ENCODE measurements at regions not wholly inside any gene's neighbourhood (a gene's known extent, or its start where the extent isn't known, plus 50 kb on each side); places are given as distances from the start of the nearest gene placed in this dataset.
"Not testable (repeated sequence)": the region's sequence is repeated elsewhere in the genome, so short reads cannot be mapped to it uniquely, and the experiment has no call there.

DNA sequence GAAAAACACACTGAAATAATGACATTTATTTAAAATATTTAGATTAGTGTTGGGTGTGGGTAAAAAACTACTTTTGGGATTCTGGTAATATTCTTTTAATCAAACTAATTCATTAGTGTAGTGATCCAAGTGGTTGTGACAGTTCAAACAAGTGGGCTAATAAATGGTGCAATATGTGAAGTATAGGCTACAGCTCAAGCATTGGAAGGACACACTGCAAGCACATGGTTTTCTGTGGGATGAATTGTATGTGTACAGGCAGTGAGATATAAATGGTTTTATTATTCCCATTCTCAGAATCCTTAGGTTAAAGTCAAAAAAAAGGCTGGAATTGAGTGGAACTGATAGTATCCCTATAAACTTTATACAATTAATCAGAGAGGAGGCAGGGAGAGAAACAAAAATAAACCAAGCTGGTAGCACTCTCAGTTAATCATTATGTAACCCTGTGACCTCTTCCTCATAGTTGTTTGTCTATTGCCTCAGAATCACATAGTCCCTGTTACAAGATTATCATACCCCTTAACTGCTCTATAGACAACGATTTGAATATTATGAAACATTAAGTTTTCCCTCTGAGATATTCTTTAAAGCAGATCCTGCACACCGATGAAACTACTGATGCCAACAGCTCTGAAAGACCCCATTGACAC, 1755.4 kb upstream of the ACO1 start:
- TF ChIP-seq, protein P1, sequence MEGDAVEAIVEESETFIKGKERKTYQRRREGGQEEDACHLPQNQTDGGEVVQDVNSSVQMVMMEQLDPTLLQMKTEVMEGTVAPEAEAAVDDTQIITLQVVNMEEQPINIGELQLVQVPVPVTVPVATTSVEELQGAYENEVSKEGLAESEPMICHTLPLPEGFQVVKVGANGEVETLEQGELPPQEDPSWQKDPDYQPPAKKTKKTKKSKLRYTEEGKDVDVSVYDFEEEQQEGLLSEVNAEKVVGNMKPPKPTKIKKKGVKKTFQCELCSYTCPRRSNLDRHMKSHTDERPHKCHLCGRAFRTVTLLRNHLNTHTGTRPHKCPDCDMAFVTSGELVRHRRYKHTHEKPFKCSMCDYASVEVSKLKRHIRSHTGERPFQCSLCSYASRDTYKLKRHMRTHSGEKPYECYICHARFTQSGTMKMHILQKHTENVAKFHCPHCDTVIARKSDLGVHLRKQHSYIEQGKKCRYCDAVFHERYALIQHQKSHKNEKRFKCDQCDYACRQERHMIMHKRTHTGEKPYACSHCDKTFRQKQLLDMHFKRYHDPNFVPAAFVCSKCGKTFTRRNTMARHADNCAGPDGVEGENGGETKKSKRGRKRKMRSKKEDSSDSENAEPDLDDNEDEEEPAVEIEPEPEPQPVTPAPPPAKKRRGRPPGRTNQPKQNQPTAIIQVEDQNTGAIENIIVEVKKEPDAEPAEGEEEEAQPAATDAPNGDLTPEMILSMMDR (IDR thresholded peaks at IDR 0.05; ENCODE audit: insufficient read depth, low read length, poor library complexity, severe bottlenecking): no peak

DNA sequence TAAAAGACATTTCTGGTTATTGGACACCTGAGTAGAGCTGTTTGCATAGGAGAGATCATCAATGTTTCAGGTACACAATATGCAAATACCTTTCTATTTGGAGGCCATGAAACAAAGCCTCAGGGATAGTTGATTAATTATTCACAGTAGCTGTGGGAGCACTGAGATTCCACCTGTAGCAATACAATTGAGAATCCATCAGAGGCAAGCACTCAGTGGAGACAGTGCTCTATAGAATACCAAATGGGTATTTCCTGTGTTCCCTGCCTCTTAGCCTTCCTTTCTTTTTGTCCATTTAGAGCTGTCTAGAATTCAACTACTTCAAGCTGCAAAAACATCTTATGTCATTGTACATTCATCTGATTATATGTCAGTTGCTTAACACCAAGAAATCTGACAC, 1754.0 kb upstream of the ACO1 start:
- Histone ChIP-seq H3K36me3 (ENCODE audit: control insufficient read depth, insufficient read depth, low read length) (no peaks in the 10 kb centered on the region), H3K27me3 (ENCODE audit: control insufficient read depth, insufficient read depth, low read length) (no peaks in the 10 kb centered on the region), H3K4me3 (ENCODE audit: low read depth, low read length) (no peak overlapping the region)
- TF ChIP-seq, protein P1 (IDR thresholded peaks at IDR 0.05; ENCODE audit: insufficient read depth, low read length, poor library complexity, severe bottlenecking): no peak
- DNase-seq (ENCODE audit: low read depth): no peak

More for the DNA sequence above, 1755.4 kb upstream of the ACO1 start:
- Histone ChIP-seq H3K27me3 (ENCODE audit: control insufficient read depth, insufficient read depth, low read length) (no peaks in the 10 kb centered on the region), H3K4me3 (ENCODE audit: low read depth, low read length) (no peak overlapping the region), H3K36me3 (ENCODE audit: control insufficient read depth, insufficient read depth, low read length) (no peaks in the 10 kb centered on the region)
- peak; percentile 9 for DNase-seq (ENCODE audit: low read depth)

DNA sequence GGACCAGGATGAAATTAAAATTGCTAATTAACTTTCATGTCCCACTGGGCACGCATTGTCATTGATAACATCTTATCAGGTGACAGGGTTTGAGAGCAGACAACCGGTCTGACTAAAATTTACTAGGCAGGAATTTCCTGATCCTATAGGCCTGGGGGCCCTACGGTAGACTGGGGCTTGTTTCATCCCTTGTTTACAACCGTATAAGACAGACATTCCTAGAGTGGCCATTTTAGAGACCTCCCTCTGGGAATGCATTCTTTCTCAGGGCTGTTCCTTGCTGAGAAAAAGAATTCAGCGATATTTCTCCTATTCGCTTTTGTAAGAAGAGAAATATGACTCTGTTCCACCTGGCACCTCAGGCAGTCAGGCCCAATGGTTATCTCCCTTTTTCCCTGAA, 1737.8 kb upstream of the ACO1 start:
- H3K4me3 ChIP-seq (ENCODE audit: low read depth, low read length); DNase-seq (ENCODE audit: low read depth); H3K36me3 ChIP-seq (ENCODE audit: control insufficient read depth, insufficient read depth, low read length): not testable (repeated sequence)

DNA sequence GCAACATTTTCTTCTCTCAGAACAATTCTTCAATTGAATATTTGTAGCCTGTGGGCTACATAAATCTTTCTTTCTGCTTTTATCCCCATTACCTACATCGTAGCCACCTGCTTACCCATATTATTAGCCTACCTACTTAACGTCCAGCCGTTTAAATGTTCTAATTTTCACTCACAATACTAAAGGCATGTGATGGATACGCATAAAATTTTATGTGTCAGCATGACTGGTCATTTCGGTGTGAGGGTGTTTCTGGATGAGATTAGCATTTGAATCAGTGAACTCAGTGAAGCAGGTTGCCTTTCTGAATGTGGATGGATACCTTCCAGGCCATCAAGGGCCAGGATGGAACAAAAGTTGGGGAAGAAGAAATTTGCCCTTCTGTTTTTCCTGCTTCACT, 1722.5 kb upstream of the ACO1 start:
- Histone ChIP-seq H3K27me3 (ENCODE audit: control insufficient read depth, insufficient read depth, low read length) (no peaks in the 10 kb centered on the region), H3K36me3 (ENCODE audit: control insufficient read depth, insufficient read depth, low read length) (no peaks in the 10 kb centered on the region), H3K4me3 (ENCODE audit: low read depth, low read length) (no peak overlapping the region)
- no peak for DNase-seq (ENCODE audit: low read depth)
- TF ChIP-seq, protein P1 (IDR thresholded peaks at IDR 0.05; ENCODE audit: insufficient read depth, low read length, poor library complexity, severe bottlenecking): no peak

More for the DNA sequence above, 1737.8 kb upstream of the ACO1 start:
- H3K27me3 ChIP-seq (ENCODE audit: control insufficient read depth, insufficient read depth, low read length): not testable (repeated sequence)

DNA sequence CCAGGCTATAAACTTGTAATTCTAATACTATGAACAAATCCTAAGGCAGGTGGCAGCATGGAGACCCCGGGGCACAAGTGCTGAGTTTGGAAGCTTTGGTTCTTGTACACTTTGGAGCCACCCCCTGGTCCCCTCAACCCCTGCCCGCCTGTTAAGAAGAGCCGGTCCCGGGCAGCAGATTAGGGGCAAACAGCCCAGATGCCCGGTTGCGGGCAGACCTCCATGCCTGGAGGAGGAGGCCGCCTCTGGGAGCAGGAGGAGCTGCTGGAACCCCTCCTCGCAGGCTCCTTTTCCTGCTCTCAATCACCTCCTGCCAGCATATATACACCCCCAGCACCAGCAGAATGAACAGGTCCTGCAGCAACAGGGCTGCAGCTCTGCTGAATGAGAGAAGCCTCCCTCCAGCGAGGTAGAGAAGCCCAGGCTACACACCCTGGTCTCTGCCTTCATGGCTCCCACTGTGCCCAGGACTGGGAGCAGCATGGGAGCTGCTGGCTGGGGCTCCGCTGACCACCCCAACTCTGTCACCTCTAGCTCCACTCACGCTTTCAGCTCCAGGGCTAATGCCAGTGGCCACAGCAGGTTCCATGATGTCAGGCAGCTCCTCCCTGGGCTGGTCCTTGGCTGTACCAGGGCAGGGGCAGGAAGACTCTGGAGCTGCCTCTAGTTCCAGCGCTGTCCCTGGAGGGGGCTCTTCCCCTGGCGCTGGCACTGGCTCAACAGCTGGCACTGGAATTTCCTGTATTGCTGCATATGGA, 1713.5 kb upstream of the ACO1 start:
- TF ChIP-seq, protein P1 (IDR thresholded peaks at IDR 0.05; ENCODE audit: insufficient read depth, low read length, poor library complexity, severe bottlenecking): no peak
- no peak overlapping the region for H3K4me3 ChIP-seq (ENCODE audit: low read depth, low read length)
- no peaks in the 10 kb centered on the region for H3K36me3 ChIP-seq (ENCODE audit: control insufficient read depth, insufficient read depth, low read length)
- no peaks in the 10 kb centered on the region for H3K27me3 ChIP-seq (ENCODE audit: control insufficient read depth, insufficient read depth, low read length)
- no peak for DNase-seq (ENCODE audit: low read depth)

DNA sequence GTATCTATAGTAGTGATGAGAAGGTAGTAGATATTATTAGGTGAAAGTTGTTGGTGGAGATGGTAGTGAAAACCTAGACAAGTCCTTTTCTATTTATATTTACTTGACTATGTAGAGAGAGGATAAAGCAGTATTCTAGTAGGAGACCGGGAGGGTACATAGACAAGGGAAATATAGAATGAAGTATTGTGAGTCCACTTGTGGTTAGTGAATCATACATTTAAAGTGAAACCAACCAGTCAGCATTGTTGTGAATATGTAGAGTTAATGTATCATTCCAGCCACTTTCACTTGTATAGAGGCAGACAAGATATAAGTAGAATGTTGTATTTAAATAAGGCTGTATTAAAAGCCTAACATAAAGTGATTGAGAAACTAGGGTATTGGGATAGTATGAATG, 1711.3 kb upstream of the ACO1 start:
- Histone ChIP-seq H3K36me3 (ENCODE audit: control insufficient read depth, insufficient read depth, low read length) (no peaks in the 10 kb centered on the region), H3K27me3 (ENCODE audit: control insufficient read depth, insufficient read depth, low read length) (no peaks in the 10 kb centered on the region), H3K4me3 (ENCODE audit: low read depth, low read length) (no peak overlapping the region)
- DNase-seq (ENCODE audit: low read depth): peak; percentile 14
- TF ChIP-seq, protein P1 (IDR thresholded peaks at IDR 0.05; ENCODE audit: insufficient read depth, low read length, poor library complexity, severe bottlenecking): no peak

Measured in kidney epithelial cell (primary cell).